ENCODE measurements at regions not wholly inside any gene's neighbourhood (a gene's known extent, or its start where the extent isn't known, plus 50 kb on each side); places are given as distances from the start of the nearest gene placed in this dataset.

GRCh38 chr1:191866155-191866554, 292.1 kb upstream of the RGS18 start:
- Histone ChIP-seq H3K9ac (ENCODE audit: insufficient read depth, low read depth, low read length) (no peak overlapping the region), H3K4me1 (ENCODE audit: insufficient read depth, low read length) (no peaks in the 10 kb centered on the region), H3K36me3 (replicated peaks in 1 of 2; ENCODE audit: control insufficient read depth in 1 of 2, insufficient read depth in 2 of 2, low read length in 2 of 2) (no peaks in the 10 kb centered on the region), H3K27me3 (ENCODE audit: control insufficient read depth in 1 of 2, insufficient read depth in 2 of 2, low read length in 2 of 2) (no peaks in the 10 kb centered on the region), H3K4me2 (ENCODE audit: low read depth, low read length) (no peak overlapping the region), H3K4me3 (replicated peaks in 1 of 3; ENCODE audit: insufficient read depth in 1 of 3, low read depth in 2 of 3, low read length in 3 of 3) (no peak overlapping the region), H4K20me1 (ENCODE audit: insufficient read depth, low read length) (no peaks in the 10 kb centered on the region), H3K9me3 (ENCODE audit: low read length) (no peaks in the 10 kb centered on the region), H3K27ac (ENCODE audit: extremely low read length, insufficient read depth, low read length) (no peak overlapping the region), H3K79me2 (ENCODE audit: insufficient read depth, low read length) (no peaks in the 10 kb centered on the region), H2AFZ (ENCODE audit: low read length) (no peak overlapping the region)
- TF ChIP-seq MAFF (IDR thresholded peaks at IDR 0.05; ENCODE audit: low read depth, low read length), result peak; percentile 15; the same call in 1 of the 2 replicates
- TF ChIP-seq, protein P1, sequence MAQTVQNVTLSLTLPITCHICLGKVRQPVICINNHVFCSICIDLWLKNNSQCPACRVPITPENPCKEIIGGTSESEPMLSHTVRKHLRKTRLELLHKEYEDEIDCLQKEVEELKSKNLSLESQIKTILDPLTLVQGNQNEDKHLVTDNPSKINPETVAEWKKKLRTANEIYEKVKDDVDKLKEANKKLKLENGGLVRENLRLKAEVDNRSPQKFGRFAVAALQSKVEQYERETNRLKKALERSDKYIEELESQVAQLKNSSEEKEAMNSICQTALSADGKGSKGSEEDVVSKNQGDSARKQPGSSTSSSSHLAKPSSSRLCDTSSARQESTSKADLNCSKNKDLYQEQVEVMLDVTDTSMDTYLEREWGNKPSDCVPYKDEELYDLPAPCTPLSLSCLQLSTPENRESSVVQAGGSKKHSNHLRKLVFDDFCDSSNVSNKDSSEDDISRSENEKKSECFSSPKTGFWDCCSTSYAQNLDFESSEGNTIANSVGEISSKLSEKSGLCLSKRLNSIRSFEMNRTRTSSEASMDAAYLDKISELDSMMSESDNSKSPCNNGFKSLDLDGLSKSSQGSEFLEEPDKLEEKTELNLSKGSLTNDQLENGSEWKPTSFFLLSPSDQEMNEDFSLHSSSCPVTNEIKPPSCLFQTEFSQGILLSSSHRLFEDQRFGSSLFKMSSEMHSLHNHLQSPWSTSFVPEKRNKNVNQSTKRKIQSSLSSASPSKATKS (CRISPR knock-in tag; IDR thresholded peaks at IDR 0.05), result no peak
- TF ChIP-seq MAFK (conservative IDR thresholded peaks at IDR 0.05 in 1 of 2, IDR thresholded peaks at IDR 0.05 in 1 of 2; ENCODE audit: low read length in 2 of 2), result peak in 1 of 2 experiments; percentile 64; a peak in 2 of 4 replicates
- ChIA-PET CTCF (ENCODE audit: low intra/inter-chr PET ratio, low total read pairs) (no interaction called here), POLR2A (no interaction called here)
- BruUV-seq (replicated peaks), result no TSS peak
- DNase-seq (ENCODE audit: low spot score), result no peak
- intact Hi-C loops (cut with micrococcal nuclease; ENCODE audit: unreplicated experiment), result no loop called here
- 0% methylated on average over 2 of the region's 2 CpGs for WGBS (ENCODE audit: low lambda C conversion rate)
- no peak for ATAC-seq
- in situ Hi-C loops (cut with HindIII; ENCODE audit: extremely low pct_ligation_motif_present, low pct_unique_long_range_greater_than_20kb), result no loop called here
- no peak for FAIRE-seq

DNA sequence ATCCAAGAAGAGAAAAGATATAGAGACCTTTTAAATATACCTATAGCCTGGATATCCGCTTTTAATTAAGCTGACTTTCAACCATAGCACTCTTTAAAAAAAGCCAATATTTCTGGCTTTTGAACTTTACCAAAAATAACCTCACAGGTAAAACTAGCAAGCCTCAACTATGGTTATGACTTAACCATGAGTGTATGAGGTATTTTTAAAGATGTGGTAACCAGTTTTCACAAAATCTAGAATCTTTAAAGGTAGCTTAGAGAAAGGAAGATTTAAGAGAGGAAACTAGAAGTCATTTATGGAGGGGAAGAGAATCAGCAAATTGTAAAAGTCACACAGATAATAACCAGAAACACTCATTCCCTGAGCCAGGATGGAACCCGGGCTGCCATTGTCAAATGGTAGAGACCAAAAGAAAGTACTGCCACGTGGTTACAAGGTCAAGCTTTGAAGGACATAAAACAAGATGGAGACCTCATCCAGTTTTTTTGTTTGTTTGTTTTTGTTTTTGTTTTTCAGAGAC, 288.4 kb upstream of the RGS18 start:
- Histone ChIP-seq H3K27me3 (ENCODE audit: control insufficient read depth in 1 of 2, insufficient read depth in 2 of 2, low read length in 2 of 2) (no peaks in the 10 kb centered on the region), H3K9me3 (ENCODE audit: low read length) (no peaks in the 10 kb centered on the region), H3K36me3 (replicated peaks in 1 of 2; ENCODE audit: control insufficient read depth in 1 of 2, insufficient read depth in 2 of 2, low read length in 2 of 2) (no peaks in the 10 kb centered on the region), H3K4me2 (ENCODE audit: low read depth, low read length) (no peak overlapping the region), H4K20me1 (ENCODE audit: insufficient read depth, low read length) (no peaks in the 10 kb centered on the region), H3K4me3 (replicated peaks in 1 of 3; ENCODE audit: insufficient read depth in 1 of 3, low read depth in 2 of 3, low read length in 3 of 3) (no peak overlapping the region), H3K79me2 (ENCODE audit: insufficient read depth, low read length) (no peaks in the 10 kb centered on the region), H3K9ac (ENCODE audit: insufficient read depth, low read depth, low read length) (no peak overlapping the region), H3K27ac (ENCODE audit: extremely low read length, insufficient read depth, low read length) (no peak overlapping the region), H2AFZ (ENCODE audit: low read length) (no peak overlapping the region), H3K4me1 (ENCODE audit: insufficient read depth, low read length) (no peaks in the 10 kb centered on the region)
- no TSS peak for BruUV-seq (replicated peaks)
- intact Hi-C loops (cut with micrococcal nuclease; ENCODE audit: unreplicated experiment) (loop anchor here (5.0 kb wide), 1 partner anchor 1207 kb away; no protein-coding TSS in a partner anchor), in situ Hi-C loops (cut with HindIII; ENCODE audit: extremely low pct_ligation_motif_present, low pct_unique_long_range_greater_than_20kb) (no loop called here)
- DNase-seq (ENCODE audit: low spot score) (no peak), ATAC-seq (no peak), FAIRE-seq (no peak)
- whole genome bisulfite sequencing (ENCODE audit: low lambda C conversion rate), result 3% methylated on average over 3 of the region's 3 CpGs
- CTCF ChIA-PET (ENCODE audit: low intra/inter-chr PET ratio, low total read pairs), result no interaction called here
- POLR2A ChIA-PET, result no interaction called here
- TF ChIP-seq SNAPC4 (CRISPR knock-in tag; IDR thresholded peaks at IDR 0.05), result no peak
- TF ChIP-seq, protein P2, sequence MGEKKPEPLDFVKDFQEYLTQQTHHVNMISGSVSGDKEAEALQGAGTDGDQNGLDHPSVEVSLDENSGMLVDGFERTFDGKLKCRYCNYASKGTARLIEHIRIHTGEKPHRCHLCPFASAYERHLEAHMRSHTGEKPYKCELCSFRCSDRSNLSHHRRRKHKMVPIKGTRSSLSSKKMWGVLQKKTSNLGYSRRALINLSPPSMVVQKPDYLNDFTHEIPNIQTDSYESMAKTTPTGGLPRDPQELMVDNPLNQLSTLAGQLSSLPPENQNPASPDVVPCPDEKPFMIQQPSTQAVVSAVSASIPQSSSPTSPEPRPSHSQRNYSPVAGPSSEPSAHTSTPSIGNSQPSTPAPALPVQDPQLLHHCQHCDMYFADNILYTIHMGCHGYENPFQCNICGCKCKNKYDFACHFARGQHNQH (CRISPR knock-in tag; IDR thresholded peaks at IDR 0.05), result no peak
- TF ChIP-seq NCOA2 (CRISPR knock-in tag; IDR thresholded peaks at IDR 0.05), result no peak
- TF ChIP-seq RARA (CRISPR knock-in tag; IDR thresholded peaks at IDR 0.05), result no peak
- no peak for TF ChIP-seq GPN1 (CRISPR knock-in tag; IDR thresholded peaks at IDR 0.05; ENCODE audit: borderline replicate concordance)

Data from HepG2 (cell line).